NCI-H82 (cell line): ENCODE measurements at regions not wholly inside any gene's neighbourhood (a gene's known extent, or its start where the extent isn't known, plus 50 kb on each side); places are given as distances from the start of the nearest gene placed in this dataset.

Experiments used
- DNase-seq: peaks from one replicate; lab custom pipeline; 2025; lab: John Stamatoyannopoulos, UW

DNA sequence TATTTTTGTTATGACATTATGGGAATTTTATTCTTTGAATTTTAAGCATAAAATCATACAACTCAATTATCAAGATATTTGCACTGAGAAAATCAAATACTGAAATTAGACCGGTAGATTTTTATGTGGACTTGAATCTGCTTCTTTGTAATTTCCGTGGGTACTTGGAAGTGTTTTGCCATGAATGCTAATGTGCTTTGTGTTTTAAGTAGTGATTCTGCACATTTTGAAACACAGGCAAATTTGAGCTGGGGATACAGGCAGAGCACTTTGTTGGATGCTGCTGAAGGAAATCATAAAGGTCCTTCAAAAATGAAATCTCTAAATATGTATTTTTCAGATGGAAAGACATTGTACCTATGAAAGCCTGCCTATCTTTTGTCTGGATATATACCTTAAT, 446.3 kb upstream of the POU3F3 start:
- DNase-seq: no peak

DNA sequence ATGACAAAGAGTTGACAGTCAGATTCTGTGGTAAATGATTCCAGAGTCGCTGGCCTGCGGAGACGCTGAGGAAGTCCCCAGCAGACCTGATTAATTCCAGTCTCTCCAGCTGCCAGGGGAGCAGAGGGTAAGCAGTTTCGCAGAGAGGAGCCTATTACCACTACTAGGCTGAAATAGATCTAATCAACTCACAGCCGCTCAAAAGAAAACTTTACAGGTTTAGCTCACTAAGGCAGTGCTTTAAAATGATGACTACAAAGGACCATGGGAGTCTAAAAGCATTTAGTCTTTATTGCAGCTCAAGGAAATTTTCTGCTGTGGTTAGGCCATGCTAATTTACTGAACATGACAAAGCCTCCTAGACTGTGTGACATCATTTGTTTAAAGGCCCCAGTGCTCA, 445.6 kb upstream of the POU3F3 start:
- DNase-seq: no peak

DNA sequence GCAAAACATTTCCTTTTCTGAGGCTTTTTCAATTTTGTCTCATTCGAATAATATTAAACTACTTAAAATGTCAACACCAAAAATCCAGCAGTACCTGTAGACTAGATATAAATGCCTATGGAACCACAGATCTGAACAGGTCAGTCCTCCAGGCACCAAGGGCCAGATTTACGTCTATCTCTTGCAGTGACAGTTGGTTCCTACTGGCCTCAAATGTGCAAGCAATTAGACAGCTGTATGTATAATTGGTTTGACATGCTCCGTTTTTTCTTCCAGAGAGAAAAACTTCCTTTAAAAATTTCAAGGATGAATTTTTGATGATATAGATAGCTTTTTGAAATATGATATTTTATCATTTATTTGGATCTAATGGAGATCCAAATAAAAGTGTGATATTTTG, 443.8 kb upstream of the POU3F3 start:
- no peak for DNase-seq

DNA sequence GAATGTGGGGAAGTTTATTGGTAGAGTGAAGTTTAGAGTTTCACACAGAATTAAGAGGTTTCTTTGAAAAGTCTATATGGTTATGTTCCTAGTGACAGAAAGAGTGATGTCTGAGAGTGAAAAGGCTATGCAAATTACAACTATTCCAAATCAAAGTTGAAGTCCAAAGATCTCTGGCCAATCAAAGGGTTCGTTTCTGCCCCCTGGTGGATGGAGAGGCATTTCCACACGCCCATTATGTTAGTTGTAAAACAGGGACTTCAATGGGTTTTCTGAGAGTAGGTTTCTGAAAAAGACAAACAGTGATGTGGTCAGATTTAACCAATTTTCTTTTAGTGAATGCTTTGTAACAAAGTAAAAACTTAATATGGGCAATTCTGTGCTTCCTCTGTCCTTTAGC, 441.5 kb upstream of the POU3F3 start:
- DNase-seq: peak; percentile 48

DNA sequence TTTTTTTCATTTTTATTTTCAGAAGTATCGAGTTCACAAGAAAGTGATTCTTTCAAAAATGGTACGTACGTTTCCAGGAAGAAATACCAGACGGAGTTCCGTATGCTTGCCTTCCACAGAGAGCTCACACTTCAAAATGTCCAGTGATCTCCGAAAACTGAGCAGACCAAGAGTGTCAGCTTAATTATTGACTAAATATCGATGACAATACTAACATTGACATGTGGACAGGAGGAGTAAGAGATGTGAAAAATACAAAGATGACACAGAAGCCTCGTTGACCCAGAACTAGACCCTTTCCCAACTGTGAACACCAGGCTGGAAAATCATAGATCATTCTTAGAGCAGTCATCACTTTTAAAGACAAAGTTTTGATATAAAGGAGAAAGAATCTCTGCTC, 440.0 kb upstream of the POU3F3 start:
- no peak for DNase-seq

DNA sequence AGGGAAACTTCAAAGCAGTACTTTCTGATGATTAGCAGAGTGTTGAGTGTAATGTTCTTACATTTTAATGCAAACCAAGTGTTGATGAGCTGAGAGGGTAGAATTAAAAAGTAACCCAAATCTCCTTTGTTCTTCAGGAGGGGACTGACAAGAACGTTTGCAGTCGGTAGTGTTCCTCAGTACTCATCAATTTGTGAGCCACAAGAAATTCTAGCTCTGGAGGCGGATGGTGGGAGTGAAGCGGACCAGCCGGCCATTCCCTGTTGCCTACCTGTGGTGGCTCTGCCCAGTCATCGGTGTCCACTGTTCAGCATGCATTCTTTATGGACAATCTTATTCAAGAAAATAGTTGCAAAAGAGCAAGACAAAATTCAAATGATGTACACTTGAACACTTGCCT, 438.6 kb upstream of the POU3F3 start:
- no peak for DNase-seq

DNA sequence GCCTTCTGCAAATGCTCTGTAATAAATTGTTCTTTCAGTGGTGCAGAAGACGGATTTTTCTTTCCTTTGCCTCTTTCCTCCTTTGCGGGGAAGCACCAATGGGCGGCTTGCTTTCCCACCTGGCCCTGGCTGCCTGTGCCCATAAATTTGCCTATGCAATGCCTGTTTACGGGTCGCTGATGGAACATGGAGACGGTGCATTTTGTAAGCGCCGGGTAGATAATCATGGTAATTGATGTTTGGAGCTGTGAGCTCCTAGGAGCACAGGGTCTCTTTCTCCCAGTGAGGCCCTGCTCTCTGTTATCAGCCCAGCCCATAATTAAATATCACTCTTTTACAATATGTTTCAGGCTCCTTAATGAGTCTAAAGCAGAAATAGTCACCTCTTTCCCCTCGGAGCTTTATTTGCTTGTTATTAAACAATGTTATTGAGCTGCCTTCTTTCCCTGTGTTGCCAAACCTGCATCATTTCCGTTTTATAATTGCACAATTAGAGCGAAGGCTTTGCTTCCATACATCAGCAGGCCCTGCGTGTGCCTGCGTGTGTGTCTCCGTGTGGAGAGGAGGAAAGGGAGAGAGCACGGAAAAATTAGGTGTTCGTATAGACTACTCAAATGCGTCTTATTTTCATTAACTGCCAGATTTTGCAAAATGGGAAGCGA, 437.4 kb upstream of the POU3F3 start:
- DNase-seq: no peak

DNA sequence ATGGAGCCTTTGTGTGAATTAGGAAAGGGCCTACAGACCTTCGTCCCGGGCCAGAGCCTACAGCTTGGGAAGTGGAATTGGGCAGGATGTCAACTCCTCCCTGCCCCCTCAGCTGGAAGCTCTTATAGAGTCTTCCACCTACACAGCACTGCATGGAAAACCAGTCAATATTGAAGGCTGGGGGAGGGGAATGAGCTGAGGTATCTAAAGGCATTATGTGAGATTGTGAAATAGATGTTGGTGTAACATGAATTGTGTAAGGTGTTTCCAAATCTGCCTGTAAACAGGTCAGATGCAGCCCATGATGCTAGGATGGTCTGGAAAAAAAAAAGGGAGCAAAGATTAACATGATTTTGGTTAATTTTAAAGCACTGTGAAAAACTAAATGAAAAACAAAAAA, 433.5 kb upstream of the POU3F3 start:
- DNase-seq: no peak

DNA sequence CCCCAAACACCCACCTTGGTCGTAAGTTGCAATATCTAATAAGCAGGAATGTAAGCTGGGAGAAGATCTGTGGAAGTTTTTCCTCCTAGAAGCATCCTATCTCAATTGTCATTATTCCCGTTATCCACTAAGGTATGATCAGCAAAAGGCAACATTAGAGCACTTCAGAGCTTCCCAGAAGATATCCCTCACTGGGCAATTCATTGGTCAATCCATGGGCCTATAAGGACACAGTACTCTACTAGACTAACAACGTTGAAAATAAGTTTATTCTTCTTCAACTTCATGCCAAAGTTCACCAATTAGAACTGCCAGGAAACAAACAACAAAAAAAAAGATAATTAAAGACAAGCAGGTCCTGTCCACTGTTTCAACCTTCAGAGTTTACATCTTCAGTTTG, 433.0 kb upstream of the POU3F3 start:
- DNase-seq: no peak

DNA sequence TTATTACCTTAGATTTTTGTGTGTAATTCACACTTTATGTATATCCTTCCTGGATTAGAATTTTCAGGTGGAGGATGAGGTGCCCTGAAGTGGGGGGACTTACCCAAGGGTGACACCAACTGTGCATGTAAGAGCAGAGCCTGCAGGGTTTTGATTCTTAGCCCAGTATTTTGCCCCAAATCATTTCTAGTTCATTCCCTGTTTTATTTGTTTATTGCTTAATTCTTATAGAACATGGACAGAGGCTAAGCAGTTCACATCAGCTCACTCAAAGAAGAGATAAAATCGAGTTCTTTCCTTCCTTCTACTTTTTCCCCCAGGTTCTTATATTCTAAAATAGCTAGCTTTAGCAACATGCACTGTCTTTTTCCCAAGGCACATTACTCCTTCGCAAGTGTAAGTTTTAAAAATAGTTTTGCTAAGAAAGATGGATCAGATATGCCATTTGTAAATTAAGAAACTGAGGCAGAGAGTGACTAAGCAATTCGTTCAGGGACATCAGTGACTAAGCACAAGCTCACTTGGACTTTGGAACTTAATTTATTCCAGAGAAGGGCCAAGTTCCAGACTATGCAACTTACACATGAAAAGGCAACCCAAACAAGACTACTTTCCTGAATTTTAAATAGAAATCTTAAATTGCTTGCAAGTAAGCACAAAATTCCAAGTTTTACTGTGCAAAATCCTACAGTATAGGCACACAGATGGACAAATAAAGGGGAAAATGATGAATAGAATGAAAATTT, 427.9 kb upstream of the POU3F3 start:
- DNase-seq: no peak

DNA sequence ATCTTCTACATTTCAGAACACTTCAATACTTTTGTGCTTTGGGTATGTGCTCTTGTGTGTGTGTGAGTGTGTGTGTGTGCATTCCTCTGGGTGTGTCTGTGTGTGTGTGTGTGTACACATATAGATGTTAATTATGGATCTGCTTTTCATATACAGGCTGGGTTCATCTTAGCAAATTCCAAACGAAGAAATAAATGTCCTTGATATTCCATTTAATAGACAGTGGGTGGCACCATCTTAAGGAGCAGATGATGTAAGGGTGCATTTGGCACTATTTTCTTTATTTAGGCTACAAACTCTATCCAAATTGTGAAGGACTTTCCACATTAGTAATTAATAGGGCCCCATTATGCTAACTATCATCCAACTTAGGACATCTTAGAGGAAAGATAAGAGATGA, 425.8 kb upstream of the POU3F3 start:
- DNase-seq: no peak

DNA sequence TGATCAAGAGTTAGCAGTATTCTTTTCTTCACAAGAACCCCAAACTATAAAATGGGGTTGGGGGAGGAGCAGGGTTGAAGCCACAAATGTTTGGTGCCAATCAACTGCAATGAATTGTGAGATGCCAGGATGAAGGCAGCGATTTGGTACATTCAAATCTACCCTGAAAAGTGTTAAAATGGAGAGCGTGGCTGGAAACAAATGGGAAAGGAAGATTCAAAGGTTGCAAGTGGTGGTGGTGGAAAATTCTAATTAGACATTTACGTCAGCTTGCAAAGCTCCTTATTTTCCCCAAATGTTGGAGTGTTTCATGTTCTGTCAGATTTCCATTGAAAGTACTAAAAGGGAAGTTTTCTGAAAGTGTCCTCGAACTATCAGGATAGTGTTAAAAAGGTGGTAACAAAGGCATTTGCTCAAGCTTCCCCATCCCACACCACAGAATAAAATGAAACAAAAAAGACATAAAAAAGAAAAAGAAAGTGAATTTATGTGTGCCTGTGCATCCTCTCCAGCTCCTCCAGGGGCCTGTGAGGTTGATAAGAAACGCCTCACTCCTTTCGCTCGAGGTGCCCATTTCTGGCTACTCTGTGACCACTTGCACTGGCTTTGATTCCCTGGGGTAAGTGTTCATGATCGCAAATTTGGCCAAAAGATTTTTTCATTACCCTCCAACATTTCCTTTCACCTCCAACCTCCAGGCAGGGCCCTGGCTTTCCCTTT, 424.1 kb upstream of the POU3F3 start:
- no peak for DNase-seq

DNA sequence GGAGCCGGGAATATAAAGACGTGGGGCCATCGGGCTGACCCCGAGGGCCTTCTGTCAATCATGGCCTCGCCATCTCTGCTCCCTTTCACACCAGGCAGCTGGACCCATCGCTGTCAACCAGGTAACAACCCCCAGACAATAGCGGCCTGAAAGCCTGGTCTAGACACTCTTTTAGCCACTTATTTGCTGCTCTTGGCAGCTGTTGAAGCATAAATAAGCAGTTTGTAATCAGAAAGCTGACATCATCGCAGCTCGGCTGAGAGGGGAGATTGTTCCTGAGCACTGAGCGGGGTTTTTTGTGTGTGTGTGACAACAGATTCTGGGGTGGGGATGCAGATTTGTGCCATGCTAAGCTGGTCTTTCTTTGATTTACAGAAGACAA, 423.6 kb upstream of the POU3F3 start:
- no peak for DNase-seq

DNA sequence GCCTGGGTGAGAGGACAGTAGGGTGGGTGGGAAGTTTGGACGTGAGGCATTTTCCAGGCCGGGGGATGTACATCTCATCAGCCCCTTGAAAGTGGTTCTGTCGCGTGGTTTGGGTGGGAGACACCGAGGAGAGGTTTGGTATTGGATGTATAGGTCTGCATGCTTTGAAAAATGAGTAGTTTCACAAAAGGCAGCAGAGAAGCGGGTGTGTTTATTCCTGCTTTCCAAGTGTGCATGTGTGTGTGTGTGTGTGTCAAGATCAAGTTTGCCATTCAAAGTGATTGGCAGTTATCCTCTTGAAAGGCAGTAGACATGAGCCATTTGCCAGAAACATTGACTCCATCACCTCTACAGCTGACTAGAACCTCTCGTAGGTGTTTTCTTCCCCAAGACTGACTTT, 423.1 kb upstream of the POU3F3 start:
- DNase-seq: no peak

DNA sequence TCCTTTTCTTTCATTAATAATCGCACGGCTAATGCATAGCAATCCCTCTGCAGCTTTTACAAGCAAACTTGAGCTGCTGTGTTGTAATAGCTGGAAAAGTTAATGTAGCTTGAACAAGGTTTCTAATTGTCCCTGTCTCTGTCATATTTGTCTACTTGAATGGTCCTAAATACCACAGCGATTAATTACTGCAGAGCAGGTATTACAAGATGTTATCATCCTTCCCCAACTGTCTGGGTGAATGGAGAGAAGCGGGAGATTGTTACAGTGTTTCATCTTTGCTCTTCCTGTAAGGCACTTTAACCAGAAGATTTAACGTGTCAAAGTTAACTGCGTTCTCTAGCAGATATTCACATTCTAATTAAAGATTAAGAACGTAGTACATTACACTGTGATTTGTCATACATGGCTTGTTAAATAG, 422.2 kb upstream of the POU3F3 start:
- DNase-seq: no peak

DNA sequence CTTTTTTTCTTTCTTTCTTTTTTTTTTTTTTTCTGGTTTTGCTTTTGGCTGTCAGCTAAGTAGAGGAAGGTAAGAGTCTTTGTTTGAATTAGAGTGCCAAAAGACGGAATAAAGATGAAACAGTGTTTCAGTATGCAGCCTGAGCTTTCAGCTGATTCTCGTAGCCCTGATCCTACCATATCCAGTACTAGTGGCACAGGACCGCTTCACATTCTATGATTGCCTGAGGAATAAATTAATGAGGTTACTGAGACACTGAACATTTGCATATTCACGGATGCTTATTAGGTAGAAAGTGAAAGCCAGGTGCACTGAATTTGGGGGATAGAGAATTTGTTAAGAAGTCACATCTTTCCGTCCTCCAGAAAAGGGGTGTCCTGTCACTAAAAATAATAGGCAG, 421.5 kb upstream of the POU3F3 start:
- no peak for DNase-seq

DNA sequence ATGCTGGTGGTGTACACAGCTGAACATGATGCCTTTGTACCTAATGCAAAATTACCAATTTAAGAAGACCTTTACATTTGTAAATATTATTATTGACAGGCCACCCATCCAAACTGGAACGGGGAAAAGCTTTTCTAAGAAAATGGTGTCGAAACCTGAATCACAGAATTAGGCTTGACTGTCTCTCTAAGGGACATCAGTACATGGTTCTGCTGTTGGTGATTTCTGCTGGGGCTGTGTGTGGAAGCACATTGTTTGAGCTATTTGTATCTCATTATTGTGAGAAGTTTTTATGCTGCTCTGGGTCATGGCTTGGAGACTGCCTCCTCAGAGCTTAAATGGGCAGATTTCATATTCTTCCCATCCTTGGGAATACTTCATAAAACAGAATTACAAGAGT, 420.9 kb upstream of the POU3F3 start:
- DNase-seq: no peak

DNA sequence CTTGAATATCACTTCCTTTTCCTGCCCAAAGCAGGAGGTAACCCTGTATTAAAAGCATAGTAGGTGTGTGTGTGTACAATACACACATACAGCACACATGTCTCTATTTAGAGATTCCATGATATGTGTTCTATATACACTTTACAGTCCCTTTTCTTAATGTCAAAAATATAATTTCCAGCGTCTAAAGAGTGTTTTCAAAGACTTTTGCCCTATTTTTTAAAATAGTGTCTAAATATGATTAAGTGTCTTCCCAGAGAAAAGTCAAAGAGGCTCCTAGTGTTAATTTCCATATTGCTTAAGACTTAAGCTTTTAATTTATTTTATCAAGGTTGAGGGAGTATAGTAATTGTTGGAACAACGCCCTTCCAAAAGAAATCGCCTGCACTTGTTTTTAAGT, 420.3 kb upstream of the POU3F3 start:
- DNase-seq: no peak

DNA sequence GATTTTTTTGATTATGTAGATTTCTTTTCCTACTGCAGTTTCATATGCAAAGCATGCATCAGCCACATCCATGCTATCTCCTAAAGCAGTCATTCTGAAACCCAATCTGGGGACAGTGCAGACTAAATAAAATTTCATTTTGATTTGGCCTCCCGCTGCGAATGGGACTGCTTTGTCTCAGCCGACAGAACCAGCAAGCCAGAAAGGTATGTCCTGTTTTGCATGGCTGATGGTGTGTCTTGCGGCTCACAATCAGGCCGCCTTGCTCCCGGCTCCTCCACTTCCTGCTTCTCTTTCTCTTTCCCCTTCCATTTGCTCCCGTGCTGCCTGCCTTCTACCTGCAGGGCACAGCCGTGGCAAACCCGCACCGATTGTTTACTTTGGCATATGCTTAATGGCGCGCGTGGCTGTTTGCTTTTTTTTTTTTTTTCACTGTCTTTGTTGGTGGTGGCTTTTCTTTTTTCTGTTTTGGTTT, 419.6 kb upstream of the POU3F3 start:
- no peak for DNase-seq

DNA sequence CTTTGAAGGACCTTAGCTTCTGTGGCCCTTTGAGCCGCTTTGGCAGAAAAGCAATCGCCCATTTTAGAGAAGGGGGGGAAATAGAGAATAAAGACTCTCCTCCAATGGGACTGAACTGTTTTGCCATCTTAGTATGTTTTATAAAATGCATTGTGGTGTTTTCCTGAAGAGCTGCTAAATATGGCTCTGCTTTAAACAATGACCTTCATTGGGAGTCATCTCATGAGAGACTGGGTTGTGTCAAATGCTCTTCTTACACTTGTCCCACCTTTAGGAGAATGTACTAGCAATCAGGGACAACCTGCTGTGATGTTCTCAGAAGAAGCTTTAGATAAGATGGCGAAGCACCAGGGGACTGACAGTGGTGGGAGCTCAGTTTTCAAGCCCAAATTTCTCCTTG, 418.9 kb upstream of the POU3F3 start:
- DNase-seq: no peak

DNA sequence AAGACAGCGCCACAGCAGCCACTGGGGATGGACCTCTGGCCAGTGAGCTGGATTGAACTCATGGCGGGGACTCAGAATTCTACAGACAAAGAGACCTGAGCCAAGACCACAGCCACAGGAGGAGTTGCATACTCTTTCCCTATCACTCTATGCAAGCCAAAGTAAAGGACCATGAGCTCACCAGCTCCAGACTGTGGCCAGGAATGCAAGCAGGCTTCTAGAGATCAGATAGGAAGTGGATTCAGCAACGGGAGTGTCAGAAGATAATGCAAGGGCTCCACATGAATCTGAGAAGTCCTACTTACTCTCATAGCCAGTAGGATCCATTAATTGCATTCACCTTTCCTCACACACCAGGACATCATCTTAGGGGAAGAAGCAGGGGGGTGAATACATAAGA, 415.4 kb upstream of the POU3F3 start:
- DNase-seq: no peak

DNA sequence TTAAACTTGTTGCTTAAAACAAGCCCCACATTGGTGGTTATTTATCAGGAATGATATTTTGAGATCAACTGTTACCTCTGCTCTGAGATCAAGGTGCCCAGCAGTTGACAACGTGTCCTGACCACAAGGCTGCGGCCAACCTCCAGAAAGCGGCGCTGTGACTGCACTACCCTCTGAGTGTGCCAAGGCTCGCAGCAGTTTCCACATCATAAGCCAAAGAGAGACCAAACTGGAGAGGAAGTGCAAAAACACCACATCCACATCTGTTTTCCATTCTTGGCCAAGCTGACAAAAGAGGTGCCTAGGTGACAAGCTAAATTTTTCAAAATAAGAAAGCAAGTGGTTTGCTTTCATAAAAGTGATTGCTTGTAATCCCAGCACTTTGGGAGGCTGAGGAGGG, 410.8 kb upstream of the POU3F3 start:
- no peak for DNase-seq

DNA sequence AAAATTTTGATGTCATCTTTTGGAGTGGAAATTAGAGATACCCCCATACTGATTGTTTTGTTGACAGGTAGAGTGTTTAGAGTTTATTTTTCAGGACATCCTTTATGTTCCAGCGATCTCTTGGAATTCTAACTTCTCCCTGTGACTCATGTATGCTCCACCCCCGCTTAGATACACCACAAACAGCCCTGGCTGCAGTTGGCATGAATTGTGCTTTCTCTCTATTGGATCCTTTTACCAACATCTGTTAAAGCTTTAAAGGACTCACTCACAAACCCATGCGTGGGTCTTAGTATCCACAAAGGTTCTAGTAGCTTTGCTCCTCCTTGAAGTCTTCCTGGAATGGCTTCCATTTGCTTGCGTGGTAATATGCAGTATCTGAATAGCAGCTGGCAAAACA, 409.5 kb upstream of the POU3F3 start:
- no peak for DNase-seq
